Omental fat pad (tissue), 3 donors: ENCODE measurements at regions not wholly inside any gene's neighbourhood (a gene's known extent, or its start where the extent isn't known, plus 50 kb on each side); places are given as distances from the start of the nearest gene placed in this dataset.

Source experiments
- ATAC-seq: fragments of 150-250 bp; one replicate; pipeline ENCODE4 v1.9.1; 2016; ENCODE audit warnings: mild to moderate bottlenecking, moderate library complexity; ENCODE audit not compliant: low FRiP score
- DNase-seq: peaks from one replicate; pipeline ENCODE4 v3.0.0-alpha.2; 2019; ENCODE audit warnings: low spot score
- TF ChIP-seq, protein P1 (sequence below), 3 donors: fragments of 450-650 bp; IDR thresholded peaks; one replicate each; pipeline ENCODE4 v1.5.1; 2016 to 2017; ENCODE audit warnings: antibody characterized with exemption in 3 of 3, mild to moderate bottlenecking in 3 of 3, moderate library complexity in 2 of 3

DNA sequence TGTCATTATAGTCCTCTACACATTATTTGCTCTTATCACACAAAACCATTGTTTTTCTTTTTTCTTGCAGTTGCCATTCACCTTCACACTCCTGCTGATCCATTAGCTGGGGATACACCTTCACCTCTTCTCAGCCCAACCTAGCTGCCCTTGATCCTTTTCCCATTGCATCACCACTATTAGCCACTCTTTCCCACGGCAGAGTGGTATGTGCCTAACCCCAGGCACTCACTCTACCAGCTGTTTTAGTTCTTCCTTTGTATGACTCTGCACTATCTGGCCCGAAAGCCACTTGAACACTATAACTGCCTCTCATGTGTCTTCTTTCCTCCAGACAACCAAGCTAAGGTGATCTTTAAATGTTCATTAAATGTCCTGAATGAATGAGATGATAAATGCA lies 145.4 kb upstream of the PIK3C3 start:
- no peak for ATAC-seq
- no peak for DNase-seq
- TF ChIP-seq, protein P1, sequence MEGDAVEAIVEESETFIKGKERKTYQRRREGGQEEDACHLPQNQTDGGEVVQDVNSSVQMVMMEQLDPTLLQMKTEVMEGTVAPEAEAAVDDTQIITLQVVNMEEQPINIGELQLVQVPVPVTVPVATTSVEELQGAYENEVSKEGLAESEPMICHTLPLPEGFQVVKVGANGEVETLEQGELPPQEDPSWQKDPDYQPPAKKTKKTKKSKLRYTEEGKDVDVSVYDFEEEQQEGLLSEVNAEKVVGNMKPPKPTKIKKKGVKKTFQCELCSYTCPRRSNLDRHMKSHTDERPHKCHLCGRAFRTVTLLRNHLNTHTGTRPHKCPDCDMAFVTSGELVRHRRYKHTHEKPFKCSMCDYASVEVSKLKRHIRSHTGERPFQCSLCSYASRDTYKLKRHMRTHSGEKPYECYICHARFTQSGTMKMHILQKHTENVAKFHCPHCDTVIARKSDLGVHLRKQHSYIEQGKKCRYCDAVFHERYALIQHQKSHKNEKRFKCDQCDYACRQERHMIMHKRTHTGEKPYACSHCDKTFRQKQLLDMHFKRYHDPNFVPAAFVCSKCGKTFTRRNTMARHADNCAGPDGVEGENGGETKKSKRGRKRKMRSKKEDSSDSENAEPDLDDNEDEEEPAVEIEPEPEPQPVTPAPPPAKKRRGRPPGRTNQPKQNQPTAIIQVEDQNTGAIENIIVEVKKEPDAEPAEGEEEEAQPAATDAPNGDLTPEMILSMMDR (IDR thresholded peaks at IDR 0.05) = no peak

DNA sequence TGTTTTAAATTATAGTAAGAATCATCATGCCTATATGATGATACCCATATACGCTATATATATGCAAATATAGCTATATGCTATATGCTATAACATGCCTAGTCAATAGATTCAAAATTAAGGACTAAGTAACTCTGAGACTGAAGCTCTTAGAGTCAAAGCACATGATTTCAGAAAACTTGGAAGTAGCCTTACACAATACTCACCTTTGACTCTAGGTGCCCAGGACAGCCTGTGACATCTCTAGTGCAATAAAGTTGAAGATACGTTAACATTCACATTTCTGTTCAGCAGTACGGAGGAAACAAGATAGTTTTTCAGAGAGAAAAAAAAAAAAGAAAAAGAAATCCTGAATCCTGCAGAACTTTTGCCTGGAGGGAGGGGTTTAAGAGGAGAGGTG lies 149.7 kb upstream of the PIK3C3 start:
- no peak for ATAC-seq
- TF ChIP-seq, protein P1 (IDR thresholded peaks at IDR 0.05) = no peak
- DNase-seq = no peak

DNA sequence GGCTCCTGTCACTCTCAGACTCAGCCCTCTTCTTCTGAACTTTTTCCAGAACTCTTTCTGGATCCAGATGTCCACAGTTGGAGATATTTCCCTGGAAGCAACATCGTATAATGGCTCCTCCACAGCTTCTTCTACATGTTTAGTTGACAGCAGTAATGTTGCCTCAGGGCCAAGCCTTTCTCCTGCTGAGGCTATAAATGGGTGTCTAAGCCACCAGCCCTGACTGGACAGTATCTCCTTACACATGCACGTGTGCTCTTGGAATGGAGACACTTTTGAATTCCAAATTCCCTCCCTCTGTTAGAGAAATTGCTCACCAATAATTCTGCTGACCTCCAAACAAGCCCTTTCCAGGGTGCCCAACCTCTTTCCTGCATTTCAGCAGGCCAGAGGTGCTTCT lies 156.2 kb upstream of the PIK3C3 start:
- DNase-seq (no peak), ATAC-seq (no peak)
- TF ChIP-seq, protein P1 (IDR thresholded peaks at IDR 0.05) = no peak

DNA sequence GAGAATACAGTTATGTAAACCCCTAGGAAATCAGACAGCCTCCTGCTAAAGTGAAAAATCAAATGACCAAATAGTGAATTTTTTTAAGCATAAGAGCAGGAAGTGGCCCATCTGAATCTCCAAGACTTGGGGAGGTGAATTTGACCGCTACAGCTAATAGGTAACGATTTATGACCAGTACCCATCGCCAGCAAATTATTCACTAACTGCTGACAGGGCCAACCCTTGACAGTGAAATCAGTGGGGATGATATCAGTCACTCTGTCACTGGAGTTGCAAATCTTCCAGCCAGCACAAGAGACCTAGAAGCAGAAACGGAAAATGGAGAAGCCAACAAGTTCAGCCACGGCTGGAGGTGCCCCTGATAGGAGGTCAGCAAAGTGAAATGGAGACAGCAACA lies 164.3 kb upstream of the PIK3C3 start:
- TF ChIP-seq, protein P1 (IDR thresholded peaks at IDR 0.05) = no peak
- ATAC-seq = no peak
- DNase-seq = no peak

DNA sequence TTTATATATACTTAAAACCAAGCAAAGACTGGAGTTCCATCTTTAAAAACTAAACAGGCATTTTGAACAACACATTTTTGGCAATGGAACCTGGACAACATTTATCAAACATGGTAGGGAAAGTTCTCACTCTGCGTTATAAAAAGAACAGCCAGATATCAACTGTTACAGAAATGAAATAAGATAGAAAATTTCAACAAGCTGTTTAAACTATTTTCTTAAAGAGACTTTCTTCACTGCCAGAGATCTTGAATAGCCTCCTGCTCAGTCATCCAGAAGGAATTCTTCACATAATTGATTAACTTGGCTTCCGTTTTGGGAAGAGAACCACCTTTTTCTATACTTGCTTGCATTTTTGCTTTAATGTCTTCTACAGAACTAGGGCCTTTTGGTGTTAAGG lies 166.0 kb upstream of the PIK3C3 start:
- no peak for DNase-seq
- TF ChIP-seq, protein P1 (IDR thresholded peaks at IDR 0.05) = no peak
- ATAC-seq = no peak

DNA sequence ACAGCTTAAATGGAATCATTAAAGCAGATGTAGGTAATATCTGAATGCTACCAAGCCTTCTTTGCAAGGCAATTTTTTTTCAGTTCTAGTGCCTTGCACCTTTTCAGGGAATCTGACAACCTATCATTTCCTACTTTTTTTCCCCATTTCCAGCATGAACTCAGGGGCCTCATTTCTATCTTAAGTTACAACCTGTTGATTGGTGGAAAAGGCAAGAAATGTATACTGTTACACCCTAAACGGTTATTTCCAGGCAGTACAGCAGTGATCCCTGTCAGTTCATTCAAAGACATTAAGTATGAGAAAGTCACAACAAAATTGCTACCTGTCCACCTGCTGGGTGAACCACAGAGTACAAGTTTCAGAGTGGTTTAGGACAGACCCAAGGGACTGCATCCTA lies 171.2 kb upstream of the PIK3C3 start:
- ATAC-seq (no peak), DNase-seq (no peak)
- TF ChIP-seq, protein P1 (IDR thresholded peaks at IDR 0.05) = no peak

DNA sequence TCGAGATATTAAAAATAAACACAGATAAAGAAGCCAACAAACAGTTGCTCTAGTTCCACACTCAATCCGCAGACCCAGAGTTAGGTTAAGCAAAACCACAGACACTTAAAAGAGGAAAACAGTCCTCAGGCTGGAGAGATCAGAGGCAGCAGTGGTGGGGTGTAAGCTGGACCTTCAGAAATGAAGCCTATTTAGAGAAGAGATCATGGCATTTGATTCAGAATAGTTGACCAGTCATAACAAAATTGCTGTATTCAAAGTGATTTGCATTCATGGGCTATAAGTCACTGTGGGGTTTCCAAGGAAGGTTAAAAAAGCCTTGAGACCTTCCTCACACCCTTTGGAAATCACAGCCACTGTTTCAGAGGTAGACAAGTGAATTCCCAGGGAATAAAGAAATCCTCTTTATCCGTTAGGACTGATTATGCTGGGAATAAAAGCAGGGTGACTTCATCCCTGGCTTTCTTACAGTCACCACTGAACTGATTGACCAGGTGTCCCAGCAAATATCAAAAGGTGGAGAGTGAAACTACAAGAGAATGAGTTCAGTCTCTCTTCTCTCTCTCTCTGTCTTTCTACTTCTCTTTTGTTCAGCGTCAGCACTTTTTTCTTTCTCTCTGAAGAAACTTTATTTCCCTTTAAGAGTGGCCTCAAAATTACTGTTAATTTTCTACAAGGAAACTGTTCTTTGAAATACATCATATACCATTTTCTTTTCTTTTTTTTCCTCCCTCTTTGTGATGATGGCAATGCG lies 171.8 kb upstream of the PIK3C3 start:
- DNase-seq (no peak), ATAC-seq (no peak)
- TF ChIP-seq, protein P1 (IDR thresholded peaks at IDR 0.05) = no peak
